ENCODE measurements at regions not wholly inside any gene's neighbourhood (a gene's known extent, or its start where the extent isn't known, plus 50 kb on each side); places are given as distances from the start of the nearest gene placed in this dataset.
A peak's percentile ranks its signal among the peaks of the same experiment; 100 is the strongest.

DNA sequence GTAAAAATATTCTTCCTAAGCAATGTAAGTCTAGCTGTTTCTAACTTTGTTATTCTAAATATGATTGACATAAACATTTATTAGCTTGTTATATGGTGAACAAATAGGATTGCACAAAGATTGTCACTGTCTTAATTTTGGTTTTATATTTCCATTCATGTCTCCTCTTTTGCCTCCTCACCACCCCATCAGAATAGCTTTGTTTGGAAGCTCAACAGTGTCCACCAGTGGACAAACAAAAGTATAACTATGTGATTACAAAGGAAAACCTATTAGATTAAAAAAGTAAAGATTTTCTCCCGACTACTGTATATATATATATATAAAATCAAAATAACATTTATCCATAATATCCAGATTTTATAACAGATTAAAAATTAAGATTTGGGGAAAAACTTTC is 468.2 kb downstream of the ZIC3 start:
- FAIRE-seq (peak; percentile 87), DNase-seq (peak in 1 of 5 donors; percentile 2)
- intact Hi-C loops (cut with DNase I): no loop called here
- no peak overlapping the region for H3K9ac ChIP-seq (ENCODE audit: low read length in 3 of 3)
- no peaks in the 10 kb centered on the region for H3K36me3 ChIP-seq (ENCODE audit: control insufficient read depth in 2 of 3, insufficient read depth in 3 of 3, low read length in 3 of 3)
- TF ChIP-seq, protein P1, sequence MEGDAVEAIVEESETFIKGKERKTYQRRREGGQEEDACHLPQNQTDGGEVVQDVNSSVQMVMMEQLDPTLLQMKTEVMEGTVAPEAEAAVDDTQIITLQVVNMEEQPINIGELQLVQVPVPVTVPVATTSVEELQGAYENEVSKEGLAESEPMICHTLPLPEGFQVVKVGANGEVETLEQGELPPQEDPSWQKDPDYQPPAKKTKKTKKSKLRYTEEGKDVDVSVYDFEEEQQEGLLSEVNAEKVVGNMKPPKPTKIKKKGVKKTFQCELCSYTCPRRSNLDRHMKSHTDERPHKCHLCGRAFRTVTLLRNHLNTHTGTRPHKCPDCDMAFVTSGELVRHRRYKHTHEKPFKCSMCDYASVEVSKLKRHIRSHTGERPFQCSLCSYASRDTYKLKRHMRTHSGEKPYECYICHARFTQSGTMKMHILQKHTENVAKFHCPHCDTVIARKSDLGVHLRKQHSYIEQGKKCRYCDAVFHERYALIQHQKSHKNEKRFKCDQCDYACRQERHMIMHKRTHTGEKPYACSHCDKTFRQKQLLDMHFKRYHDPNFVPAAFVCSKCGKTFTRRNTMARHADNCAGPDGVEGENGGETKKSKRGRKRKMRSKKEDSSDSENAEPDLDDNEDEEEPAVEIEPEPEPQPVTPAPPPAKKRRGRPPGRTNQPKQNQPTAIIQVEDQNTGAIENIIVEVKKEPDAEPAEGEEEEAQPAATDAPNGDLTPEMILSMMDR (IDR thresholded peaks at IDR 0.05; ENCODE audit: borderline replicate concordance, extremely low read depth, insufficient read depth): no peak
- no peaks in the 10 kb centered on the region for H3K27me3 ChIP-seq (ENCODE audit: control insufficient read depth, insufficient read depth, low read length)
- no peaks in the 10 kb centered on the region for H3K9me3 ChIP-seq (ENCODE audit: control insufficient read depth in 2 of 3, insufficient read depth in 1 of 3, low read length in 3 of 3)
- H3K27ac ChIP-seq (ENCODE audit: low read depth in 2 of 2, low read length in 2 of 2): no peak overlapping the region
- no peaks in the 10 kb centered on the region for H3K4me1 ChIP-seq (ENCODE audit: control insufficient read depth in 2 of 3, insufficient read depth in 2 of 3, low read depth in 1 of 3, low read length in 3 of 3)
- H3K4me3 ChIP-seq (ENCODE audit: low read length in 3 of 3): no peak overlapping the region

DNA sequence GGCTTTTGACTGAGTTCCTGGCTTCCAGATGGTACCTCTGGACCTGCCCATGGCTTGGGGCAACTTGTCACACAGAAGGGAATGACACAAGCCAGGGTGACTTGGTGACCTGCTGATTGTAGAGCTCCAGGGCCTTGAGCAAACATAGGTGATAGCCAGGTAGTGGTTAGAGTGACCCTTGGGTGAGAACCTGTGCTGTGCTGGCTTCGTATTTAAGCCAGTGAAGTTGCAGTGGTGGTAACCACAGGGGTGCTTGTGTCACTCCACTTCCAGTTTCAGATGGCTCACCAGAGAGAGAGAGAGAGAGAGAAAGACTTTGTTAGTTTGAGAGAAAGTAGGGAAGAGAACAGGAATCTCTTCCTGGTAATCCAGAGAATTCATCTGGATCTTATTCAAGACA is 471.6 kb downstream of the ZIC3 start:
- Histone ChIP-seq H3K4me1 (ENCODE audit: control insufficient read depth in 2 of 3, insufficient read depth in 2 of 3, low read depth in 1 of 3, low read length in 3 of 3) (no peaks in the 10 kb centered on the region), H3K9ac (ENCODE audit: low read length in 3 of 3) (no peak overlapping the region), H3K27me3 (ENCODE audit: control insufficient read depth, insufficient read depth, low read length) (no peaks in the 10 kb centered on the region), H3K36me3 (ENCODE audit: control insufficient read depth in 2 of 3, insufficient read depth in 3 of 3, low read length in 3 of 3) (no peaks in the 10 kb centered on the region), H3K4me3 (ENCODE audit: low read length in 3 of 3) (no peak overlapping the region), H3K27ac (ENCODE audit: low read depth in 2 of 2, low read length in 2 of 2) (no peak overlapping the region), H3K9me3 (ENCODE audit: control insufficient read depth in 2 of 3, insufficient read depth in 1 of 3, low read length in 3 of 3) (no peaks in the 10 kb centered on the region)
- TF ChIP-seq, protein P1 (IDR thresholded peaks at IDR 0.05; ENCODE audit: borderline replicate concordance, extremely low read depth, insufficient read depth): no peak
- DNase-seq: no peak
- FAIRE-seq: no peak
- intact Hi-C loops (cut with DNase I): no loop called here

DNA sequence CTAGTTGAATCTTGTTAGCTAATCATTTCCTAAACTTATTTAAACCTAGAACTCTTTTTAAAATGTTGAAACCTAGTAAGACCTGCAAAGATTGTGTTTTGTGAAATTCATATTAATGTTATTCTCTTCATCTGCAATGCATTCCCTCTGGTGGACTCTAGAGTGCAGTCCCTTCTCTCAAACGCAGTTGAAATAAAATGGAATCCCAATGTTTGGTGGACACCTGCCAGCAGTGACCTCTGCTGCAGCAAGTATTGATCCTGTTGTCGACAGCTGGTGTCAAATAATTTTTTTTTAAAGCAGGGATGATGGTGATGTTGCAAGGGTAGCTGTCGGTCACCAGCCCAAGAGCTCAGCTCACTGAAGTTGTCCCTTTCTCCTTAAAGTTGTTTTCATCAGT is 492.0 kb downstream of the ZIC3 start:
- H3K9ac ChIP-seq (ENCODE audit: low read length in 3 of 3): no peak overlapping the region
- DNase-seq (no peak), FAIRE-seq (no peak)
- no peaks in the 10 kb centered on the region for H3K4me1 ChIP-seq (ENCODE audit: control insufficient read depth in 2 of 3, insufficient read depth in 2 of 3, low read depth in 1 of 3, low read length in 3 of 3)
- no peaks in the 10 kb centered on the region for H3K27me3 ChIP-seq (ENCODE audit: control insufficient read depth, insufficient read depth, low read length)
- intact Hi-C loops (cut with DNase I): no loop called here
- H3K4me3 ChIP-seq (ENCODE audit: low read length in 3 of 3): no peak overlapping the region
- no peak overlapping the region for H3K27ac ChIP-seq (ENCODE audit: low read depth in 2 of 2, low read length in 2 of 2)
- no peaks in the 10 kb centered on the region for H3K9me3 ChIP-seq (ENCODE audit: control insufficient read depth in 2 of 3, insufficient read depth in 1 of 3, low read length in 3 of 3)
- H3K36me3 ChIP-seq (ENCODE audit: control insufficient read depth in 2 of 3, insufficient read depth in 3 of 3, low read length in 3 of 3): no peaks in the 10 kb centered on the region
- TF ChIP-seq, protein P1 (IDR thresholded peaks at IDR 0.05; ENCODE audit: borderline replicate concordance, extremely low read depth, insufficient read depth): no peak

DNA sequence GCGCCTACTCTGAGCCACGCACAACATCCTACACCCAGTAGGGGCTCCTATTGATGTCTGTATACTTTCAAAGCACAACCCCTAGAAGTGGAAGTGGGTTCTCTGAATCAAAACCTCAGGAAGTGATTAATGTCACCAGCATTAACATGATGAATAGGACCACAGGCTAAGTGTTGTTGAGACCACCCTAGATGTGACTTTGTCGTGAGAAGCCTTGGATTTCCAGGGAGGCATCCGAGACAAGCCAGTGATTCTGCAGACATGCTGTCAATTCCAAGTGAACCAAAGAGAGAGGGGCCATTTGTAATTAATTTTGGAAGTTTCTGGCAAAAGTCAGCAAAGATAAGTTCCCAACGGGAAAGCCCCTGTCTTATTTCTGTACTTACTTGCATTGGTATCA is 493.0 kb downstream of the ZIC3 start:
- H3K9me3 ChIP-seq (ENCODE audit: control insufficient read depth in 2 of 3, insufficient read depth in 1 of 3, low read length in 3 of 3): no peaks in the 10 kb centered on the region
- no peak for FAIRE-seq

More for the DNA sequence above, 493.0 kb downstream of the ZIC3 start:
- no peaks in the 10 kb centered on the region for H3K4me1 ChIP-seq (ENCODE audit: control insufficient read depth in 2 of 3, insufficient read depth in 2 of 3, low read depth in 1 of 3, low read length in 3 of 3)
- no peak overlapping the region for H3K9ac ChIP-seq (ENCODE audit: low read length in 3 of 3)
- DNase-seq: no peak
- H3K27me3 ChIP-seq (ENCODE audit: control insufficient read depth, insufficient read depth, low read length): no peaks in the 10 kb centered on the region
- no peaks in the 10 kb centered on the region for H3K36me3 ChIP-seq (ENCODE audit: control insufficient read depth in 2 of 3, insufficient read depth in 3 of 3, low read length in 3 of 3)
- TF ChIP-seq, protein P1 (IDR thresholded peaks at IDR 0.05; ENCODE audit: borderline replicate concordance, extremely low read depth, insufficient read depth): no peak
- no peak overlapping the region for H3K4me3 ChIP-seq (ENCODE audit: low read length in 3 of 3)
- intact Hi-C loops (cut with DNase I): no loop called here
- H3K27ac ChIP-seq (ENCODE audit: low read depth in 2 of 2, low read length in 2 of 2): no peak overlapping the region
